ENCODE measurements at regions not wholly inside any gene's neighbourhood (a gene's known extent, or its start where the extent isn't known, plus 50 kb on each side); places are given as distances from the start of the nearest gene placed in this dataset.
A peak's percentile ranks its signal among the peaks of the same experiment; 100 is the strongest.

- Histone ChIP-seq H3K4me1 (peaks cover 0 to 3% (median 0%) of the 10 kb centered on the region in 4 donors), H3K4me3 (no peak overlapping the region), H3K36me3 (no peaks in the 10 kb centered on the region), H3K27me3 (no peaks in the 10 kb centered on the region), H3K9me3 (no peaks in the 10 kb centered on the region), H3K27ac (no peak overlapping the region)
- TF ChIP-seq POLR2A (IDR thresholded peaks at IDR 0.05), result no peak
- TF ChIP-seq CTCF (IDR thresholded peaks at IDR 0.05), result no peak
- no peak for DNase-seq
Observed at GRCh38 chr4:38510201-38510600, 153.8 kb upstream of the KLF3 start.

GRCh38 chr4:38511702-38512101, 152.3 kb upstream of the KLF3 start:
- Histone ChIP-seq H3K36me3 (no peaks in the 10 kb centered on the region), H3K9me3 (no peaks in the 10 kb centered on the region), H3K4me1 (peaks cover 0 to 3% (median 0%) of the 10 kb centered on the region in 4 donors), H3K27ac (no peak overlapping the region), H3K4me3 (no peak overlapping the region), H3K27me3 (no peaks in the 10 kb centered on the region)
- TF ChIP-seq POLR2A (IDR thresholded peaks at IDR 0.05), result no peak
- TF ChIP-seq CTCF (IDR thresholded peaks at IDR 0.05), result no peak
- DNase-seq, result no peak

GRCh38 chr4:38512840-38513239, 151.2 kb upstream of the KLF3 start:
- H3K27ac ChIP-seq, result no peak overlapping the region
- H3K27me3 ChIP-seq, result no peaks in the 10 kb centered on the region
- no peak overlapping the region for H3K4me3 ChIP-seq
- no peaks in the 10 kb centered on the region for H3K36me3 ChIP-seq
- peaks cover 0 to 3% (median 0%) of the 10 kb centered on the region in 4 donors for H3K4me1 ChIP-seq
- DNase-seq, result no peak
- no peaks in the 10 kb centered on the region for H3K9me3 ChIP-seq
- TF ChIP-seq POLR2A (IDR thresholded peaks at IDR 0.05), result no peak
- TF ChIP-seq CTCF (IDR thresholded peaks at IDR 0.05), result no peak

GRCh38 chr4:38514465-38515146, 149.4 kb upstream of the KLF3 start:
- H3K36me3 ChIP-seq, result no peaks in the 10 kb centered on the region
- H3K4me3 ChIP-seq, result no peak overlapping the region
- no peaks in the 10 kb centered on the region for H3K27me3 ChIP-seq
- peaks cover 0 to 3% (median 0%) of the 10 kb centered on the region in 4 donors for H3K4me1 ChIP-seq
- TF ChIP-seq CTCF (IDR thresholded peaks at IDR 0.05) (no peak), POLR2A (IDR thresholded peaks at IDR 0.05) (no peak)
- DNase-seq, result no peak
- peak overlapping the region in 2 of 4 donors; percentile 34 to 42 for H3K27ac ChIP-seq
- no peaks in the 10 kb centered on the region for H3K9me3 ChIP-seq

GRCh38 chr4:38516190-38516589, 147.8 kb upstream of the KLF3 start:
- no peak overlapping the region for H3K27ac ChIP-seq
- H3K4me1 ChIP-seq, result no peaks in the 10 kb centered on the region
- H3K9me3 ChIP-seq, result no peaks in the 10 kb centered on the region
- no peak for DNase-seq
- no peaks in the 10 kb centered on the region for H3K36me3 ChIP-seq
- no peak overlapping the region for H3K4me3 ChIP-seq
- H3K27me3 ChIP-seq, result no peaks in the 10 kb centered on the region
- TF ChIP-seq CTCF (IDR thresholded peaks at IDR 0.05) (no peak), POLR2A (IDR thresholded peaks at IDR 0.05) (no peak)

All from Peyer's patch (tissue), 4 donors.